NCI-H524 (cell line): ENCODE measurements at regions not wholly inside any gene's neighbourhood (a gene's known extent, or its start where the extent isn't known, plus 50 kb on each side); places are given as distances from the start of the nearest gene placed in this dataset.

Experiments used
- DNase-seq, 2 experiments: peaks; one replicate each; lab custom pipeline; 2025; lab: John Stamatoyannopoulos, UW

GRCh38 chr4:23166919-23167318, 474.2 kb downstream of the GBA3 start:
- DNase-seq = no peak

- no peak for DNase-seq
These were observed 473.7 kb downstream of the GBA3 start for GRCh38 chr4:23166407-23166806.

GRCh38 chr4:23165669-23166068, 472.9 kb downstream of the GBA3 start:
- DNase-seq = no peak

GRCh38 chr4:23163647-23164436, 471.1 kb downstream of the GBA3 start:
- no peak for DNase-seq

GRCh38 chr4:23162275-23162674, 469.5 kb downstream of the GBA3 start:
- DNase-seq = no peak

GRCh38 chr4:23161787-23162186, 469.1 kb downstream of the GBA3 start:
- DNase-seq = no peak

- no peak for DNase-seq
These were observed 460.3 kb downstream of the GBA3 start for GRCh38 chr4:23153076-23153475.

- DNase-seq = no peak
These were observed 457.1 kb downstream of the GBA3 start for GRCh38 chr4:23149815-23150214.

GRCh38 chr4:23144707-23145106, 452.0 kb downstream of the GBA3 start:
- no peak for DNase-seq

GRCh38 chr4:23135792-23136645, 443.3 kb downstream of the GBA3 start:
- peak; percentile 34 to 74 for DNase-seq

- DNase-seq = peak; percentile 47 to 49
These were observed 441.6 kb downstream of the GBA3 start for GRCh38 chr4:23134331-23134730.

GRCh38 chr4:23130845-23131244, 438.1 kb downstream of the GBA3 start:
- DNase-seq = no peak

GRCh38 chr4:23125118-23125517, 432.4 kb downstream of the GBA3 start:
- no peak for DNase-seq

- no peak for DNase-seq
These were observed 430.1 kb downstream of the GBA3 start for GRCh38 chr4:23122666-23123400.

- DNase-seq = no peak
These were observed 427.6 kb downstream of the GBA3 start for GRCh38 chr4:23120374-23120773.

GRCh38 chr4:23117826-23118225, 425.1 kb downstream of the GBA3 start:
- DNase-seq = no peak

- no peak for DNase-seq
These were observed 421.8 kb downstream of the GBA3 start for GRCh38 chr4:23114538-23114937.

- no peak for DNase-seq
These were observed 420.4 kb downstream of the GBA3 start for GRCh38 chr4:23113104-23113503.

- DNase-seq = no peak
These were observed 413.8 kb downstream of the GBA3 start for GRCh38 chr4:23106516-23106915.

- no peak for DNase-seq
These were observed 413.1 kb downstream of the GBA3 start for GRCh38 chr4:23105759-23106370.

- DNase-seq = no peak
These were observed 404.5 kb downstream of the GBA3 start for GRCh38 chr4:23097251-23097650.

- no peak for DNase-seq
These were observed 399.0 kb downstream of the GBA3 start for GRCh38 chr4:23091711-23092110.
